GM23338 (cell line): ENCODE measurements at regions not wholly inside any gene's neighbourhood (a gene's known extent, or its start where the extent isn't known, plus 50 kb on each side); places are given as distances from the start of the nearest gene placed in this dataset.

ENCODE experiments used
- CREB1 ChIP-seq: fragments of 250-450 bp; sonication (Bioruptor Pico); IDR thresholded peaks from 2 replicates; pipeline ENCODE4 v1.5.0; 2020; ENCODE audit warnings: low read depth, mild to moderate bottlenecking, moderate library complexity
- CTCF ChIP-seq, 2 experiments: fragments of 200-600 bp in 1 of 2; sonication (generic) in 1 of 2; conservative IDR thresholded peaks; 2 replicates each; pipeline versions ENCODE4 v1.5.1 to v1.6.1; 2016 to 2017; ENCODE audit warnings: antibody characterized with exemption in 2 of 2, low read depth in 2 of 2, mild to moderate bottlenecking in 2 of 2, moderate library complexity in 1 of 2
- EZH2 ChIP-seq: fragments of 200-600 bp; sonication (generic); IDR thresholded peaks from one replicate; pipeline ENCODE4 v1.8.0; 2017; ENCODE audit warnings: antibody characterized with exemption, mild to moderate bottlenecking, low read depth; ENCODE audit not compliant: unreplicated experiment
- JUNB ChIP-seq: IDR thresholded peaks from one replicate; pipeline ENCODE4 v1.6.1; 2016; ENCODE audit warnings: antibody characterized with exemption; ENCODE audit not compliant: unreplicated experiment
- POLR2AphosphoS5 ChIP-seq: IDR thresholded peaks from 2 replicates; pipeline ENCODE4 v1.6.1; 2016; ENCODE audit warnings: antibody characterized with exemption, low read depth
- ZNF331 ChIP-seq: fragments of 250-450 bp; sonication (Bioruptor Pico); IDR thresholded peaks from 2 replicates; pipeline ENCODE4 v1.5.0; 2020; ENCODE audit warnings: low read depth, mild to moderate bottlenecking, moderate library complexity
- TF ChIP-seq, protein P1 (sequence below): IDR thresholded peaks from one replicate; pipeline ENCODE4 v1.6.1; 2018; ENCODE audit warnings: antibody characterized with exemption; ENCODE audit not compliant: unreplicated experiment

DNA sequence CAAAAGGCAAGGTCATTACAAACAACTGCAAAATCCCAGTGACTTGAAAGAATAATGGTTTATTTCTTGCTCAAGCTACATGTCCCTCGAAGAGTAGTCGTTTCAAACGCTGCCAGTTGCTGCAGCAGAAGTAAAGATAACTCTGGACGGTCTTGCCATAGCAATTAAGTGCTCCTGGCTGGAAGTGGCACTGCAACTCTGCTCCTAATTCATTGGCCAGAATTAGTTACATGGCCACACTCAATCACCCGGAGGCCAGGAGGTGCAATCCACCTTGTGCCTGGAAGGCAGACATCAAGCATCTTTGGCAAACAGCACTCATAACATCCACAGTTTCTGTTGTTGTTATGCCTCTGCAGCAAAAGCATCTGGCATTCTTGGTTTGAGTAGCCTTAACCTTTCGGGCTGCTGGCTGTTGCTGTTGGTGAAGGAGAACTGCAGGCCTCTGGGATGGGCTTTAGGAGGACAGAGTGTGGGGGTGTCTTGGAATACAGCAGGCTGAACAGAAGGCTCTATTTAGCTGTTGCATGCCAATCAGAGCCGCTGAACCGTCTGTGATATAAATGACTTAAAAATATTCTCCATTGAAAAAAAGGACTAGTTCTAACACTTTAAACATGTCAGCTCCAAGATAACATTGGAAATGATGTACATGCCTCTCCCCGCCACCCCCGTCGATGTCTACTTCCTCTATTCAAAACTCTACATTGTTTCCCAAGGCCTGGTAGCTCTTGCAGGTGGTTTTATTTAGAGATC is 123.5 kb upstream of the DYRK2 start:
- TF ChIP-seq CTCF (conservative IDR thresholded peaks at IDR 0.05; ENCODE audit: low read depth in 2 of 2) = no peak
- TF ChIP-seq POLR2AphosphoS5 = no peak
- TF ChIP-seq, protein P1, sequence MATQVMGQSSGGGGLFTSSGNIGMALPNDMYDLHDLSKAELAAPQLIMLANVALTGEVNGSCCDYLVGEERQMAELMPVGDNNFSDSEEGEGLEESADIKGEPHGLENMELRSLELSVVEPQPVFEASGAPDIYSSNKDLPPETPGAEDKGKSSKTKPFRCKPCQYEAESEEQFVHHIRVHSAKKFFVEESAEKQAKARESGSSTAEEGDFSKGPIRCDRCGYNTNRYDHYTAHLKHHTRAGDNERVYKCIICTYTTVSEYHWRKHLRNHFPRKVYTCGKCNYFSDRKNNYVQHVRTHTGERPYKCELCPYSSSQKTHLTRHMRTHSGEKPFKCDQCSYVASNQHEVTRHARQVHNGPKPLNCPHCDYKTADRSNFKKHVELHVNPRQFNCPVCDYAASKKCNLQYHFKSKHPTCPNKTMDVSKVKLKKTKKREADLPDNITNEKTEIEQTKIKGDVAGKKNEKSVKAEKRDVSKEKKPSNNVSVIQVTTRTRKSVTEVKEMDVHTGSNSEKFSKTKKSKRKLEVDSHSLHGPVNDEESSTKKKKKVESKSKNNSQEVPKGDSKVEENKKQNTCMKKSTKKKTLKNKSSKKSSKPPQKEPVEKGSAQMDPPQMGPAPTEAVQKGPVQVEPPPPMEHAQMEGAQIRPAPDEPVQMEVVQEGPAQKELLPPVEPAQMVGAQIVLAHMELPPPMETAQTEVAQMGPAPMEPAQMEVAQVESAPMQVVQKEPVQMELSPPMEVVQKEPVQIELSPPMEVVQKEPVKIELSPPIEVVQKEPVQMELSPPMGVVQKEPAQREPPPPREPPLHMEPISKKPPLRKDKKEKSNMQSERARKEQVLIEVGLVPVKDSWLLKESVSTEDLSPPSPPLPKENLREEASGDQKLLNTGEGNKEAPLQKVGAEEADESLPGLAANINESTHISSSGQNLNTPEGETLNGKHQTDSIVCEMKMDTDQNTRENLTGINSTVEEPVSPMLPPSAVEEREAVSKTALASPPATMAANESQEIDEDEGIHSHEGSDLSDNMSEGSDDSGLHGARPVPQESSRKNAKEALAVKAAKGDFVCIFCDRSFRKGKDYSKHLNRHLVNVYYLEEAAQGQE = no peak
- no peak for TF ChIP-seq EZH2
- no peak for TF ChIP-seq ZNF331 (CRISPR knock-in tag)
- no peak for TF ChIP-seq CREB1 (CRISPR knock-in tag)
- no peak for TF ChIP-seq JUNB
